AG09309 (cell line): ENCODE measurements at regions not wholly inside any gene's neighbourhood (a gene's known extent, or its start where the extent isn't known, plus 50 kb on each side); places are given as distances from the start of the nearest gene placed in this dataset.

ENCODE experiments used
- DNase-seq: peaks from one replicate; pipeline ENCODE4 v3.0.0-alpha.2; 2010; ENCODE audit warnings: low read depth
- H3K4me3 ChIP-seq: 2 replicates; pipeline ENCODE4 v1.5.1; 2011; ENCODE audit warnings: mild to moderate bottlenecking, low read depth, low read length, moderate library complexity; ENCODE audit not compliant: control insufficient read depth
- TF ChIP-seq, protein P1 (sequence below): IDR thresholded peaks from 2 replicates; pipeline ENCODE4 v1.5.1; 2011; ENCODE audit warnings: mild to moderate bottlenecking, low read depth, low read length, inconsistent platforms; ENCODE audit not compliant: insufficient read depth, control insufficient read depth; ENCODE audit errors: missing control alignments

DNA sequence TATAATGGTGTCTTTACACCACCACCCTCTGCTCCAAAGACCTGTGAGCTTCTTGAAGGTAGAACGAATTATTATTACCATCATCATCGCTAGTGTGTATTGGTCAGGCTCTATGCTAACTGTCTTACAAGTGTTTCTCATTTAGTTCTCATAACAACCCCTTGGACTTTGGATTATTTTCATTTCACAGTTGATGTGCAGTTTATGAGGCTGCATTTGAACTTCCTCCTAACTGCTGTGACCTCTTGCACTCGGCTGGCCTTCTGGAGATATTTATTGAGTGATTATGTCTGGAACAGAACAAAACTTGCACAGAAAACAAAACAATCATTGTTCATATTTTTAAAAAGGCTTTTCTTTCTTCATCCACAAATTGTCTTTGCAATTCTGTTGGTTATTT, 306.3 kb upstream of the SGCD start:
- TF ChIP-seq, protein P1, sequence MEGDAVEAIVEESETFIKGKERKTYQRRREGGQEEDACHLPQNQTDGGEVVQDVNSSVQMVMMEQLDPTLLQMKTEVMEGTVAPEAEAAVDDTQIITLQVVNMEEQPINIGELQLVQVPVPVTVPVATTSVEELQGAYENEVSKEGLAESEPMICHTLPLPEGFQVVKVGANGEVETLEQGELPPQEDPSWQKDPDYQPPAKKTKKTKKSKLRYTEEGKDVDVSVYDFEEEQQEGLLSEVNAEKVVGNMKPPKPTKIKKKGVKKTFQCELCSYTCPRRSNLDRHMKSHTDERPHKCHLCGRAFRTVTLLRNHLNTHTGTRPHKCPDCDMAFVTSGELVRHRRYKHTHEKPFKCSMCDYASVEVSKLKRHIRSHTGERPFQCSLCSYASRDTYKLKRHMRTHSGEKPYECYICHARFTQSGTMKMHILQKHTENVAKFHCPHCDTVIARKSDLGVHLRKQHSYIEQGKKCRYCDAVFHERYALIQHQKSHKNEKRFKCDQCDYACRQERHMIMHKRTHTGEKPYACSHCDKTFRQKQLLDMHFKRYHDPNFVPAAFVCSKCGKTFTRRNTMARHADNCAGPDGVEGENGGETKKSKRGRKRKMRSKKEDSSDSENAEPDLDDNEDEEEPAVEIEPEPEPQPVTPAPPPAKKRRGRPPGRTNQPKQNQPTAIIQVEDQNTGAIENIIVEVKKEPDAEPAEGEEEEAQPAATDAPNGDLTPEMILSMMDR, result no peak
- no peak overlapping the region for H3K4me3 ChIP-seq
- DNase-seq, result no peak

DNA sequence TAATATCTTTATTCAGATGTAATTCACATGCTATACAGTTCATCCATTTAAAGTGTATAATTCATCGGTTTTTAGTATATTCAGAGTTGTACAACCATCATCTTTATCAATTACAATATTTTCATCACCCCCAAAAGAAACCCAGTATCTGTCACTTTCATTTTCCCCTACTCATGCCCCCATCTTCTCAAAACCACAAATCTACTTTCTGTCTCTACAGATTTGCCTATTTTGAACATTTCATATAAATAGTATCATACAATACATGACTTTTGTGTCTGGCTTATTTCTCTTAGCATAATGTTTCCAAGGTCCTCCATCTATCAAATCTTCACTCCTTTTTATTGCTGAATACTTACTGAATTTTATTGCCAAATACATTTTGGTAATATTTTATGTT, 305.1 kb upstream of the SGCD start:
- TF ChIP-seq, protein P1, result no peak
- no peak for DNase-seq
- H3K4me3 ChIP-seq, result no peak overlapping the region

DNA sequence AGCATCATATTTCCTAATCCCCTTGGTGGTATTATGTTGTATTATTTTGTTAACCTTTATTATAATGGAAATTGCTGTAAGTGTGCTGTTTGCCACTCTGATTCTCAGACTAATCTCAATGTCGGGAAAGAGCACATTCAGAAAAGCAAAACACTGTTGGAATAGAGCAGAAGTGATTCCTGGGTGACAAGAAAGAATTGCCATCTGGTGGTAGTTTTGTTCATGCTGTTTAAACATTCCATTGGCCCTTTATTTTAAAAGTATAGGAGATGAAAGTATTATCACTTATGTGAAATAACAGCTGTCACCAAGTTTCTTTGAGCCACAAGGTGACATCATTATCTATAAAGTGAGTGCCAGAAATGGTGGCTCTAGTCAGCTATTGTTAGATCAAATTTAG, 301.3 kb upstream of the SGCD start:
- TF ChIP-seq, protein P1, result no peak
- DNase-seq, result no peak
- H3K4me3 ChIP-seq, result no peak overlapping the region

DNA sequence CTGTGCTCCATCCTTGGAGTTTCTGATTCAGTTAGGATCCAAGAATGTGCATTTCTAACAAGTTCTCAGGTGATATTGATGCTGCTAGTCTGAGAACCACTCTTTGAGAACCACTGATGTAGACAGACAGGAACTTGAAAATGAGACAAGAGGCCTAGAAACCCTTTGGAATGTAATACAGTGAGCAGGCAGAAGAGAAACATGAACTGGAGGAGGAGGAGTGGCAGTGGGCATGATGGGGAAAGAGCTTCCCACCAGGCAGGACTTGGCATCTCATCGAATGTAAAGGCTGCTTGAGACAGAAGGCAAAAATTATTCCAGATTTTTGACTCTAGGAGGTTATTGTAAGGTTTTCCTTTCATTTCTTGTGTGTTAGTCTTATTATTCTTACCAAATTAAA, 295.8 kb upstream of the SGCD start:
- DNase-seq, result no peak

DNA sequence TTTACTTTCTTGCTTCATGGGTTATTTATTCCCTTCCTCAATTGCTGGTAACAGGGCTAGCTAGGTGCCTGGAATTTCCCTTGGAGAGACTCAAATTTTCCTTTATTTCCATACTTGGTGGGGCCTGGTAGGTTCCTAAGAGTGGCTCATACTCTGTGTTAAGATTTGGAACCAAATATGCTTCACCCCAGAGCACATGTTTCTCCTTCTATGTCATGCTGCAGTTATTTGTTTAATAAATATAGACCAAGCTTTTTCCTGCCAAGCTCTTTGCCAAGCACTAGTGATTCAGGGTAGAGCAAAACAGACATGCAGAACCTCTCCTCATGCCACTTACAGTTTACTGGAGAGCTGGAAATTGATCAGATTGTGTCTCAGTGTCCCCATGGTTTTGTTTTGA, 290.3 kb upstream of the SGCD start:
- DNase-seq, result peak; percentile 4
- no peak overlapping the region for H3K4me3 ChIP-seq
- TF ChIP-seq, protein P1, result no peak

More for the DNA sequence above, 295.8 kb upstream of the SGCD start:
- TF ChIP-seq, protein P1, result no peak
- H3K4me3 ChIP-seq, result no peak overlapping the region

DNA sequence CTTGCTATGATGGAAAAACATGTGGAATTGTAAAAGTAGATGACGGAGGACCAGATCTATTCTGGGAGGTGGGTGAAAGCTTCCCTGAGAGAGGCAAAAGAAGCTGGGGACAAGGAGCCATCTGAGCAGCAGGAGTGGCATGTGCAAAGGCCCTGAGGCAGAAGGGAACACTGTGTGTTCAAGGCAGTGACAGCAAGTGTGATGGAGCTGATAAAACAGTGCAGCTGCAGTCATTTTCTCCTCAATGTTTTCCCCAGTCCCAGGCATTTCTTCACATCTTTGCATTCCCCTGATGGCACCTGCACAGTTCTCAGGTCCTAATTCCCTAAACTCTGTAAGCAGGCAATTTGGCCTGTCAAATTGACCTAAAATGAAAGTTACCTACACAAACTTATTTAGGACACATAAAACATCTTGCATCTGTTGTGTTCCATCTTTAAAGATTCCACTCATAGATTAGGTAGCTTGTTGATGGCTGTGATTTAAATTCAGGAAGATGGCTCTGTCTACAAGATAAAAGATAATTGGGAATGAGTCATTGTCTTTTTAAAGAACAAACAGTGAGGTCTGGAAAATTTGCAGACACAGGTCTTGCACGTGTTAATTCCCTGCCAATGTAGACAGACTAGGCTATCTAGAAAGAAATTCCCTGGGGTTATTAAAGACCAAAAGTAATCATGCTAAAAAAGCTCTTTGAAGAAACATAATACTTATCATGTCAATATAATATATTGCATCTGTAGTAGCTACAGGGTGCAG, 289.6 kb upstream of the SGCD start:
- DNase-seq, result no peak

More for the DNA sequence above, 289.6 kb upstream of the SGCD start:
- H3K4me3 ChIP-seq, result no peak overlapping the region
- TF ChIP-seq, protein P1, result no peak
